ENCODE measurements at regions not wholly inside any gene's neighbourhood (a gene's known extent, or its start where the extent isn't known, plus 50 kb on each side); places are given as distances from the start of the nearest gene placed in this dataset.

- TF ChIP-seq, protein P1, sequence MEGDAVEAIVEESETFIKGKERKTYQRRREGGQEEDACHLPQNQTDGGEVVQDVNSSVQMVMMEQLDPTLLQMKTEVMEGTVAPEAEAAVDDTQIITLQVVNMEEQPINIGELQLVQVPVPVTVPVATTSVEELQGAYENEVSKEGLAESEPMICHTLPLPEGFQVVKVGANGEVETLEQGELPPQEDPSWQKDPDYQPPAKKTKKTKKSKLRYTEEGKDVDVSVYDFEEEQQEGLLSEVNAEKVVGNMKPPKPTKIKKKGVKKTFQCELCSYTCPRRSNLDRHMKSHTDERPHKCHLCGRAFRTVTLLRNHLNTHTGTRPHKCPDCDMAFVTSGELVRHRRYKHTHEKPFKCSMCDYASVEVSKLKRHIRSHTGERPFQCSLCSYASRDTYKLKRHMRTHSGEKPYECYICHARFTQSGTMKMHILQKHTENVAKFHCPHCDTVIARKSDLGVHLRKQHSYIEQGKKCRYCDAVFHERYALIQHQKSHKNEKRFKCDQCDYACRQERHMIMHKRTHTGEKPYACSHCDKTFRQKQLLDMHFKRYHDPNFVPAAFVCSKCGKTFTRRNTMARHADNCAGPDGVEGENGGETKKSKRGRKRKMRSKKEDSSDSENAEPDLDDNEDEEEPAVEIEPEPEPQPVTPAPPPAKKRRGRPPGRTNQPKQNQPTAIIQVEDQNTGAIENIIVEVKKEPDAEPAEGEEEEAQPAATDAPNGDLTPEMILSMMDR (IDR thresholded peaks at IDR 0.05): no peak
- no peak for TF ChIP-seq POLR2A (IDR thresholded peaks at IDR 0.05)
These were observed 173.1 kb downstream of the POU4F1 start for GRCh38 chr13:78430166-78430791.
